HepG2 (cell line): ENCODE measurements at regions not wholly inside any gene's neighbourhood (a gene's known extent, or its start where the extent isn't known, plus 50 kb on each side); places are given as distances from the start of the nearest gene placed in this dataset.

Source experiments
- ATAC-seq: fragments of 200-7000 bp; cut with Tn5 transposase; 3 replicates; pipeline ENCODE4 v1.9.1; 2020; ENCODE audit warnings: mild to moderate bottlenecking, moderate library complexity
- BruUV-seq: library from RNA; stranded (reverse); fragments of 400-500 nt; replicated peaks from 2 replicates; lab custom pipeline; 2021; lab: Mats Ljungman, UMichigan
- CTCF ChIA-PET: fragments of 300-600 bp; formaldehyde crosslinking; extraction: SDS; loops from one replicate; lab custom pipeline; 2021; ENCODE audit warnings: low total read pairs, inconsistent platforms, low intra/inter-chr PET ratio; lab: Yijun Ruan, JAX
- POLR2A ChIA-PET: fragments of 350-600 bp; sonication (Branson Sonifier 250); formaldehyde crosslinking; loops from one replicate; lab custom pipeline; 2020; ENCODE audit warnings: antibody characterized with exemption, inconsistent platforms; lab: Yijun Ruan, JAX
- DNase-seq: peaks from one replicate; pipeline ENCODE4 v3.0.0-alpha.2; 2015; ENCODE audit warnings: low spot score
- FAIRE-seq: peaks from 3 replicates; lab custom pipeline; 2011; peaks lifted over from hg19 to GRCh38; lab: Jason Lieb, UNC
- H2AFZ ChIP-seq: one replicate; pipeline ENCODE4 v1.6.1; 2011; ENCODE audit warnings: low read length, inconsistent platforms
- H3K27ac ChIP-seq: fragments of 300-600 bp; 3 replicates; pipeline ENCODE4 v1.8.0; 2011; ENCODE audit warnings: mixed run types, mild to moderate bottlenecking, mixed read lengths, low read length, inconsistent platforms; ENCODE audit not compliant: insufficient read depth; ENCODE audit errors: extremely low read length
- H3K27me3 ChIP-seq, 2 experiments: fragments of 200-600 bp in 1 of 2; 2 replicates in 1 of 2; 3 replicates in 1 of 2; pipeline versions ENCODE4 v1.6.0 to v1.8.0; 2011; ENCODE audit warnings: low read length in 2 of 2, mild to moderate bottlenecking in 2 of 2, moderate library complexity in 2 of 2, inconsistent platforms in 1 of 2; ENCODE audit not compliant: insufficient read depth in 2 of 2, control insufficient read depth in 1 of 2
- H3K36me3 ChIP-seq, 2 experiments: fragments of 200-600 bp in 1 of 2; replicated peaks in 1 of 2; 2 replicates in 1 of 2; 3 replicates in 1 of 2; pipeline versions ENCODE4 v1.5.1 to v1.8.0; 2011; ENCODE audit warnings: low read length in 2 of 2, inconsistent platforms in 1 of 2; ENCODE audit not compliant: insufficient read depth in 2 of 2, control insufficient read depth in 1 of 2
- H3K4me1 ChIP-seq: 2 replicates; pipeline ENCODE4 v1.5.1; 2012; ENCODE audit warnings: low read length, inconsistent platforms; ENCODE audit not compliant: insufficient read depth
- H3K4me2 ChIP-seq: 2 replicates; pipeline ENCODE4 v1.6.0; 2011; ENCODE audit warnings: low read depth, low read length, inconsistent platforms
- H3K4me3 ChIP-seq, 3 experiments: fragments of 200-600 bp in 1 of 3; sonication (generic), shearing (Covaris generic) in 1 of 3; replicated peaks in 1 of 3; 2 replicates each; pipeline ENCODE4 v1.5.1; 2011 to 2016; ENCODE audit warnings: low read length in 3 of 3, inconsistent platforms in 2 of 3, low read depth in 2 of 3, mild to moderate bottlenecking in 2 of 3, control low read depth in 1 of 3, mixed read lengths in 1 of 3; ENCODE audit not compliant: insufficient read depth in 1 of 3
- H3K79me2 ChIP-seq: one replicate; pipeline ENCODE4 v1.6.1; 2011; ENCODE audit warnings: low read length, inconsistent platforms; ENCODE audit not compliant: insufficient read depth
- H3K9ac ChIP-seq: 2 replicates; pipeline ENCODE4 v1.6.0; 2011; ENCODE audit warnings: mild to moderate bottlenecking, low read depth, low read length, inconsistent platforms; ENCODE audit not compliant: insufficient read depth
- H3K9me3 ChIP-seq: 2 replicates; pipeline ENCODE4 v1.5.1; 2012; ENCODE audit warnings: mild to moderate bottlenecking, low read length
- H4K20me1 ChIP-seq: 2 replicates; pipeline ENCODE4 v1.6.0; 2011; ENCODE audit warnings: inconsistent platforms, mild to moderate bottlenecking, low read length, moderate library complexity; ENCODE audit not compliant: insufficient read depth
- AGO2 ChIP-seq: fragments of 200-400 bp; formaldehyde crosslinking; optimal IDR thresholded peaks from 2 replicates; pipeline ENCODE3; 2017; ENCODE audit warnings: mild to moderate bottlenecking, low read depth, low read length, moderate library complexity
- CREM ChIP-seq, 2 experiments: sonication (generic) in 1 of 2; formaldehyde crosslinking in 1 of 2; IDR thresholded peaks; 2 replicates each; pipeline versions ENCODE4 v1.4.0 to v1.6.1; 2016 to 2020; ENCODE audit warnings: antibody characterized with exemption in 1 of 2, mild to moderate bottlenecking in 1 of 2, missing genetic modification reagents in 1 of 2
- CTCF ChIP-seq: sonication (generic); formaldehyde crosslinking; IDR thresholded peaks from 2 replicates; pipeline ENCODE4 v1.5.0; 2020; ENCODE audit warnings: mild to moderate bottlenecking, missing genetic modification reagents, moderate library complexity
- KLF12 ChIP-seq: sonication (generic); formaldehyde crosslinking; IDR thresholded peaks from 2 replicates; pipeline ENCODE4 v1.4.0; 2020; ENCODE audit warnings: missing genetic modification reagents, borderline replicate concordance
- MAX ChIP-seq: IDR thresholded peaks from 2 replicates; pipeline ENCODE4 v1.6.1; 2012; ENCODE audit warnings: inconsistent platforms
- NBN ChIP-seq: fragments of 450-650 bp; conservative IDR thresholded peaks from 2 replicates; pipeline ENCODE4 v1.6.1; 2017
- NFE2 ChIP-seq: sonication (generic); formaldehyde crosslinking; IDR thresholded peaks from 2 replicates; pipeline ENCODE4 v1.4.0; 2020; ENCODE audit warnings: missing genetic modification reagents
- SCMH1 ChIP-seq: sonication (generic); formaldehyde crosslinking; IDR thresholded peaks from 2 replicates; pipeline ENCODE4 v1.9.0; 2021; ENCODE audit warnings: missing genetic modification reagents, mild to moderate bottlenecking, borderline replicate concordance
- SMAD3 ChIP-seq: sonication (generic); formaldehyde crosslinking; IDR thresholded peaks from 2 replicates; pipeline ENCODE4 v1.4.0; 2020; ENCODE audit warnings: missing genetic modification reagents
- TEF ChIP-seq: sonication (generic); formaldehyde crosslinking; IDR thresholded peaks from 2 replicates; pipeline ENCODE4 v1.5.0; 2020; ENCODE audit warnings: missing genetic modification reagents
- ZKSCAN5 ChIP-seq: sonication (generic); formaldehyde crosslinking; IDR thresholded peaks from 2 replicates; pipeline ENCODE4 v1.5.1; 2020; ENCODE audit warnings: mild to moderate bottlenecking, missing genetic modification reagents
- ZMYM4 ChIP-seq: sonication (generic); formaldehyde crosslinking; IDR thresholded peaks from 2 replicates; pipeline ENCODE4 v1.8.1; 2023; ENCODE audit warnings: mild to moderate bottlenecking, missing genetic modification reagents
- ZNF382 ChIP-seq: sonication (generic); formaldehyde crosslinking; IDR thresholded peaks from 2 replicates; pipeline ENCODE4 v1.5.0; 2020; ENCODE audit warnings: missing genetic modification reagents, mild to moderate bottlenecking, borderline replicate concordance
- ZNF839 ChIP-seq: sonication (generic); formaldehyde crosslinking; IDR thresholded peaks from 2 replicates; pipeline ENCODE4 v1.4.0; 2020; ENCODE audit warnings: missing genetic modification reagents, mild to moderate bottlenecking, borderline replicate concordance
- ZNF883 ChIP-seq: sonication (generic); formaldehyde crosslinking; IDR thresholded peaks from 2 replicates; pipeline ENCODE4 v1.5.1; 2020; ENCODE audit warnings: mild to moderate bottlenecking, missing genetic modification reagents; ENCODE audit errors: not compliant biosample characterization
- WGBS: methylation state at CpG from one replicate; pipeline ENCODE4 v1.1.6; 2017; ENCODE audit warnings: low lambda C conversion rate; 5-methylcytosine and 5-hydroxymethylcytosine counted together
- in situ Hi-C: cut with HindIII; loops from 2 replicates; pipeline ENCODE4 v1.10.0; 2017; ENCODE audit warnings: low pct_unique_long_range_greater_than_20kb; ENCODE audit not compliant: extremely low pct_ligation_motif_present
- intact Hi-C: fragments of 100-400 bp; cut with micrococcal nuclease; formaldehyde crosslinking; loops from one replicate; pipeline ENCODE4 v1.10.0; 2022; ENCODE audit not compliant: unreplicated experiment

- ChIA-PET CTCF (no interaction called here), POLR2A (no interaction called here)
- peaks cover 1 to 8% of the 10 kb centered on the region in 2 experiments; a peak in 2 of 5 replicates for H3K27me3 ChIP-seq
- H3K4me1 ChIP-seq = no peaks in the 10 kb centered on the region
- H3K79me2 ChIP-seq = no peaks in the 10 kb centered on the region
- in situ Hi-C loops = no loop called here
- no peak for TF ChIP-seq CTCF (CRISPR knock-in tag)
- TF ChIP-seq NFE2 = no peak
- no peak for TF ChIP-seq CREM (IDR thresholded peaks at IDR 0.05)
- TF ChIP-seq CREM (CRISPR knock-in tag; IDR thresholded peaks at IDR 0.05) = no peak
- no peak for TF ChIP-seq MAX
- TF ChIP-seq ZMYM4 (CRISPR knock-in tag) = no peak
- no peak for TF ChIP-seq ZNF839 (CRISPR knock-in tag)
- TF ChIP-seq ZNF883 (CRISPR knock-in tag) = no peak
- no peak for TF ChIP-seq KLF12 (CRISPR knock-in tag)
- no peak for TF ChIP-seq SCMH1
- TF ChIP-seq NBN = no peak
- no peak for TF ChIP-seq AGO2
- TF ChIP-seq ZNF382 (CRISPR knock-in tag) = no peak
- TF ChIP-seq ZKSCAN5 (CRISPR knock-in tag) = no peak
- TF ChIP-seq TEF (CRISPR knock-in tag) = no peak
- no peak for TF ChIP-seq SMAD3
- TF ChIP-seq, all 625 proteins: peak for 0
- no peak overlapping the region for H3K9ac ChIP-seq
- no peak overlapping the region for H2AFZ ChIP-seq
- no peaks in the 10 kb centered on the region for H3K9me3 ChIP-seq
- BruUV-seq = no TSS peak
- no peak overlapping the region for H3K4me2 ChIP-seq
- intact Hi-C loops = no loop called here
- no peak for ATAC-seq
- WGBS = 26% methylated on average over 4 of the region's 8 CpGs
- no peak overlapping the region for H3K27ac ChIP-seq
- no peak for FAIRE-seq
- no peaks in the 10 kb centered on the region for H3K36me3 ChIP-seq
- no peak for DNase-seq
- H4K20me1 ChIP-seq = no peaks in the 10 kb centered on the region
- H3K4me3 ChIP-seq = no peak overlapping the region
Measured at GRCh38 chr9:96072930-96073329, 197.4 kb downstream of the ERCC6L2 start.
